ENCODE measurements at regions not wholly inside any gene's neighbourhood (a gene's known extent, or its start where the extent isn't known, plus 50 kb on each side); places are given as distances from the start of the nearest gene placed in this dataset.

- H3K9ac ChIP-seq = no peak overlapping the region
Observed at GRCh38 chr1:164950541-164950986, 391.6 kb downstream of the PBX1 start.

DNA sequence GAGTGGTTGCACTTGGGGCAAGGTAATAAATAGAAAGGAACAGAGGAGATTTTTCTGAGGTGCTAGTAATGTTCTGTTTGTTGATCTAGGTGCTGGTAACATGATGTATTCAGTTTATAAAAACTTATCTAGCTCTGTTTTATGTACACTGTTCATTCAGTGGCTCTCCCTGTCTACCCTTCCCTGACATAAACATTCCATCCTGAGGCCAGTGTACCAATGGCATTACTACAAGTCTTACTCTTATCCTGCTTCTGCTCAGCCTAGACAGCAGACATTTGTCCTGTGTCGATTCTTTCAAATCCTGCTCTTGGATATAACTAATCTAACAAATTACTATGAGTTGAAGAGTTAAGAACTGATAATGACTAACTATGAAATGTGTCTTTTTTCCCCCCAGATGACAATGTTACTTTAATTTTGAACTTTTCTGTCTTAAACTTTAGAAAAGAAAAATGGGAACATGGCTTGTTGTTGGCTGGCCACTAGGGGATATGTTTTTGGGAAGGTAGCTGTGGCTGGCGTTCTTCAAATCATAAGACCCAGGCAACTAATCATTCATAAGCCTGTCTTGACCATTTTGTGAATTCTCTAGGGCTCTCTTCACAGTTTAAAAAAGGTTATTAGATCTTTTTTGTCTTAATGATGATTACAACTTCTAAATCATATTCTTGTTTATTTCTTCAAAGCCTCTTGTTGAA lies 390.9 kb downstream of the PBX1 start:
- H3K27ac Mint-ChIP-seq = no peak overlapping the region
- peaks cover 5% of the 10 kb centered on the region for H3K9me3 Mint-ChIP-seq
- no peak overlapping the region for H3K27ac ChIP-seq
- no peaks in the 10 kb centered on the region for H3K36me3 ChIP-seq
- H3K4me1 ChIP-seq = no peaks in the 10 kb centered on the region
- no peaks in the 10 kb centered on the region for H3F3A ChIP-seq (ENCODE audit: low read depth)
- no peaks in the 10 kb centered on the region for H4K20me1 ChIP-seq (ENCODE audit: low read depth)
- H3K36me3 Mint-ChIP-seq = no peaks in the 10 kb centered on the region
- no peaks in the 10 kb centered on the region for H3K27me3 ChIP-seq
- H3K79me2 ChIP-seq (ENCODE audit: low read depth) = no peaks in the 10 kb centered on the region
- no peak overlapping the region for H3K4me3 ChIP-seq
- H3K9ac ChIP-seq = no peak overlapping the region
- no peak overlapping the region for H2AFZ ChIP-seq (replicated peaks)
- H3K27me3 Mint-ChIP-seq (ENCODE audit: insufficient read depth, low read depth) = no peaks in the 10 kb centered on the region
- H3K9me3 ChIP-seq (ENCODE audit: low read depth) = peaks cover 4% of the 10 kb centered on the region
- TF ChIP-seq CTCF (IDR thresholded peaks at IDR 0.05) = no peak
- TF ChIP-seq EZH2phosphoT487 (IDR thresholded peaks at IDR 0.05) = no peak
- no peak for TF ChIP-seq EZH2 (IDR thresholded peaks at IDR 0.05)
- no peaks in the 10 kb centered on the region for H3K4me1 Mint-ChIP-seq
- no peak overlapping the region for H3K4me2 ChIP-seq
- no peak overlapping the region for H3K4me3 Mint-ChIP-seq
- DNase-seq (ENCODE audit: low spot score) = no peak

More at GRCh38 chr1:164950541-164950986, 391.6 kb downstream of the PBX1 start:
- Mint-ChIP-seq H3K4me1 (no peaks in the 10 kb centered on the region), H3K4me3 (no peak overlapping the region), H3K27ac (no peak overlapping the region), H3K9me3 (peaks cover 5% of the 10 kb centered on the region), H3K36me3 (no peaks in the 10 kb centered on the region), H3K27me3 (ENCODE audit: insufficient read depth, low read depth) (no peaks in the 10 kb centered on the region)
- Histone ChIP-seq H3K27me3 (no peaks in the 10 kb centered on the region), H3K4me2 (no peak overlapping the region), H3K4me3 (no peak overlapping the region), H3K4me1 (no peaks in the 10 kb centered on the region), H3F3A (ENCODE audit: low read depth) (no peaks in the 10 kb centered on the region), H4K20me1 (ENCODE audit: low read depth) (no peaks in the 10 kb centered on the region), H3K27ac (no peak overlapping the region), H3K36me3 (no peaks in the 10 kb centered on the region), H3K79me2 (ENCODE audit: low read depth) (no peaks in the 10 kb centered on the region), H2AFZ (replicated peaks) (no peak overlapping the region), H3K9me3 (ENCODE audit: low read depth) (peaks cover 4% of the 10 kb centered on the region)
- DNase-seq (ENCODE audit: low spot score) = no peak
- TF ChIP-seq EZH2phosphoT487 (IDR thresholded peaks at IDR 0.05) (no peak), CTCF (IDR thresholded peaks at IDR 0.05) (no peak), EZH2 (IDR thresholded peaks at IDR 0.05) (no peak)

DNA sequence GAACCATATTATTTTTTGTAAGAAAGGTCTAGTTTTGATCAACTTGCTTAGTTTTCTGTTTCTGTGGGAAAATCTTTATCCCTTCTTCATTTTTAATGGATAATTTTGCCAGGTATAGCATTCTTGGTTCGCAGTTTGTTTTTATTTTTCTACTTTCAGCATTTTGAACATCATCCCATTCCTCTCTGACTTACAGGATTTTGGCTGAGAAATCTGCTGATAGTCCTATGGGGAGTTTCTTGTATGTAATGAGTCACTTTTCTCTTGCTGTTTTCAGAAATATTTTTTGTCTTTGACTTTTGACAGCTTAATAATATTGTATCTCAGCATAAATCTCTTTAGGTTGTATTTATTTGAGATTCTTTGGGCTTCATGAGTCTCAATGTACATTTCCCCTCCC lies 389.1 kb downstream of the PBX1 start:
- no peak overlapping the region for H3K27ac ChIP-seq
- H3K27ac Mint-ChIP-seq = no peak overlapping the region
- TF ChIP-seq EZH2 (IDR thresholded peaks at IDR 0.05) (no peak), EZH2phosphoT487 (IDR thresholded peaks at IDR 0.05) (no peak), CTCF (IDR thresholded peaks at IDR 0.05) (no peak)
- H3K79me2 ChIP-seq (ENCODE audit: low read depth) = no peaks in the 10 kb centered on the region
- no peaks in the 10 kb centered on the region for H3K36me3 Mint-ChIP-seq
- no peak overlapping the region for H3K9ac ChIP-seq
- peaks cover 5% of the 10 kb centered on the region for H3K9me3 Mint-ChIP-seq
- no peaks in the 10 kb centered on the region for H3F3A ChIP-seq (ENCODE audit: low read depth)
- no peaks in the 10 kb centered on the region for H3K4me1 Mint-ChIP-seq
- H3K36me3 ChIP-seq = no peaks in the 10 kb centered on the region
- no peaks in the 10 kb centered on the region for H3K27me3 Mint-ChIP-seq (ENCODE audit: insufficient read depth, low read depth)
- no peak overlapping the region for H3K4me3 Mint-ChIP-seq
- DNase-seq (ENCODE audit: low spot score) = no peak
- no peaks in the 10 kb centered on the region for H3K4me1 ChIP-seq
- H4K20me1 ChIP-seq (ENCODE audit: low read depth) = no peaks in the 10 kb centered on the region
- H3K9me3 ChIP-seq (ENCODE audit: low read depth) = peaks cover 4% of the 10 kb centered on the region
- no peak overlapping the region for H3K4me2 ChIP-seq
- no peak overlapping the region for H3K4me3 ChIP-seq
- no peak overlapping the region for H2AFZ ChIP-seq (replicated peaks)
- H3K27me3 ChIP-seq = no peaks in the 10 kb centered on the region
